ENCODE measurements at regions not wholly inside any gene's neighbourhood (a gene's known extent, or its start where the extent isn't known, plus 50 kb on each side); places are given as distances from the start of the nearest gene placed in this dataset.

GRCh38 chr2:237251986-237252385, 162.0 kb downstream of the COL6A3 start:
- DNase-seq = no peak

- DNase-seq = no peak
Observed at GRCh38 chr2:237253046-237253702, 160.8 kb downstream of the COL6A3 start.

GRCh38 chr2:237254369-237254861, 159.5 kb downstream of the COL6A3 start:
- DNase-seq = no peak

GRCh38 chr2:237254911-237255578, 158.9 kb downstream of the COL6A3 start:
- DNase-seq = no peak

- no peak for DNase-seq
Observed at GRCh38 chr2:237256887-237257286, 157.1 kb downstream of the COL6A3 start.

GRCh38 chr2:237257471-237257951, 156.5 kb downstream of the COL6A3 start:
- DNase-seq = no peak

- no peak for DNase-seq
Observed at GRCh38 chr2:237258116-237258515, 155.8 kb downstream of the COL6A3 start.

GRCh38 chr2:237258615-237259014, 155.3 kb downstream of the COL6A3 start:
- DNase-seq = no peak

- DNase-seq = no peak
Observed at GRCh38 chr2:237259201-237259600, 154.8 kb downstream of the COL6A3 start.

GRCh38 chr2:237260039-237260620, 153.8 kb downstream of the COL6A3 start:
- no peak for DNase-seq

- DNase-seq = no peak
Observed at GRCh38 chr2:237260686-237261085, 153.3 kb downstream of the COL6A3 start.

GRCh38 chr2:237261327-237261726, 152.6 kb downstream of the COL6A3 start:
- no peak for DNase-seq

- no peak for DNase-seq
Observed at GRCh38 chr2:237262838-237263771, 150.9 kb downstream of the COL6A3 start.

- no peak for DNase-seq
Observed at GRCh38 chr2:237264480-237265219, 149.3 kb downstream of the COL6A3 start.

- no peak for DNase-seq
Observed at GRCh38 chr2:237268004-237268708, 145.8 kb downstream of the COL6A3 start.

GRCh38 chr2:237269138-237269875, 144.7 kb downstream of the COL6A3 start:
- no peak for DNase-seq

- no peak for DNase-seq
Observed at GRCh38 chr2:237270520-237270919, 143.4 kb downstream of the COL6A3 start.

- no peak for DNase-seq
Observed at GRCh38 chr2:237271698-237272652, 142.0 kb downstream of the COL6A3 start.

All from activated CD4-positive, alpha-beta T cell treated with anti-CD3 and anti-CD28 coated beads, Interleukin-2, amount 50 U/mL, for 1 hour (primary cell).